Neural crest cell (in vitro differentiated cells): ENCODE measurements at regions not wholly inside any gene's neighbourhood (a gene's known extent, or its start where the extent isn't known, plus 50 kb on each side); places are given as distances from the start of the nearest gene placed in this dataset.
A peak's percentile ranks its signal among the peaks of the same experiment; 100 is the strongest.

Source experiments
- DNase-seq: peaks from one replicate; pipeline ENCODE4 v3.0.0; 2021; ENCODE audit warnings: low read depth, mixed read lengths, low spot score
- H3K27ac Mint-ChIP-seq: one replicate; pipeline ENCODE4 v1.8.0; 2021; ENCODE audit warnings: mild to moderate bottlenecking, mixed read lengths; ENCODE audit not compliant: unreplicated experiment
- H3K27me3 Mint-ChIP-seq: 2 replicates; pipeline ENCODE4 v1.8.0; 2021; ENCODE audit warnings: low read depth, mild to moderate bottlenecking, mixed read lengths
- H3K36me3 Mint-ChIP-seq: 2 replicates; pipeline ENCODE4 v1.8.0; 2021; ENCODE audit warnings: low read depth, mild to moderate bottlenecking, mixed read lengths
- H3K4me1 Mint-ChIP-seq: 2 replicates; pipeline ENCODE4 v1.8.0; 2021; ENCODE audit warnings: mixed read lengths
- H3K4me3 Mint-ChIP-seq: one replicate; pipeline ENCODE4 v1.8.0; 2021; ENCODE audit warnings: mild to moderate bottlenecking, mixed read lengths
- H3K9me3 Mint-ChIP-seq: 2 replicates; pipeline ENCODE4 v1.8.0; 2021; ENCODE audit warnings: mixed read lengths
- CTCF ChIP-seq: fragments of 200-600 bp; sonication (generic); conservative IDR thresholded peaks from 2 replicates; pipeline ENCODE4 v1.5.0; 2021; ENCODE audit warnings: antibody characterized with exemption, mild to moderate bottlenecking

- no peak overlapping the region for H3K4me3 Mint-ChIP-seq
- TF ChIP-seq CTCF = no peak
- DNase-seq = no peak
- H3K9me3 Mint-ChIP-seq = peaks cover 4% of the 10 kb centered on the region
- H3K27me3 Mint-ChIP-seq = no peaks in the 10 kb centered on the region
- no peaks in the 10 kb centered on the region for H3K36me3 Mint-ChIP-seq
- peaks cover 4% of the 10 kb centered on the region for H3K4me1 Mint-ChIP-seq
- no peak overlapping the region for H3K27ac Mint-ChIP-seq
These were observed 255.7 kb upstream of the FAR2 start for GRCh38 chr12:28893365-28893764.

- TF ChIP-seq CTCF = no peak
- DNase-seq = no peak
- peaks cover 4% of the 10 kb centered on the region for H3K9me3 Mint-ChIP-seq
- H3K27me3 Mint-ChIP-seq = no peaks in the 10 kb centered on the region
- no peak overlapping the region for H3K27ac Mint-ChIP-seq
- no peak overlapping the region for H3K4me3 Mint-ChIP-seq
- H3K4me1 Mint-ChIP-seq = peaks cover 4% of the 10 kb centered on the region
- no peaks in the 10 kb centered on the region for H3K36me3 Mint-ChIP-seq
These were observed 255.2 kb upstream of the FAR2 start for GRCh38 chr12:28893856-28894255.

- H3K4me3 Mint-ChIP-seq = no peak overlapping the region
- H3K27ac Mint-ChIP-seq = no peak overlapping the region
- peaks cover 8% of the 10 kb centered on the region for H3K9me3 Mint-ChIP-seq
- peaks cover 4% of the 10 kb centered on the region for H3K4me1 Mint-ChIP-seq
- no peak for DNase-seq
- H3K27me3 Mint-ChIP-seq = no peaks in the 10 kb centered on the region
- no peaks in the 10 kb centered on the region for H3K36me3 Mint-ChIP-seq
- no peak for TF ChIP-seq CTCF
These were observed 252.7 kb upstream of the FAR2 start for GRCh38 chr12:28896421-28896820.

- H3K36me3 Mint-ChIP-seq = peaks cover 3% of the 10 kb centered on the region
- no peak for TF ChIP-seq CTCF
- H3K27ac Mint-ChIP-seq = peak overlapping the region; percentile 19
- H3K9me3 Mint-ChIP-seq = peaks cover 11% of the 10 kb centered on the region
- no peak overlapping the region for H3K4me3 Mint-ChIP-seq
- H3K4me1 Mint-ChIP-seq = peaks cover 4% of the 10 kb centered on the region
- no peak for DNase-seq
- no peaks in the 10 kb centered on the region for H3K27me3 Mint-ChIP-seq
These were observed 251.0 kb upstream of the FAR2 start for GRCh38 chr12:28898038-28898437.

GRCh38 chr12:28899951-28900350 is 249.1 kb upstream of the FAR2 start:
- TF ChIP-seq CTCF = no peak
- DNase-seq = no peak
- peaks cover 11% of the 10 kb centered on the region for H3K9me3 Mint-ChIP-seq
- H3K27ac Mint-ChIP-seq = no peak overlapping the region
- peaks cover 4% of the 10 kb centered on the region for H3K4me1 Mint-ChIP-seq
- H3K4me3 Mint-ChIP-seq = no peak overlapping the region
- H3K27me3 Mint-ChIP-seq = no peaks in the 10 kb centered on the region
- H3K36me3 Mint-ChIP-seq = peaks cover 3% of the 10 kb centered on the region
